Stimulated activated memory B cell treated with anti-CD40 and anti-IgM and Interleukin-4, amounts not matched to agents 10 μg/mL and 1 μg/mL and 100 μg/mL, for 72 hours (primary cell): ENCODE measurements at regions not wholly inside any gene's neighbourhood (a gene's known extent, or its start where the extent isn't known, plus 50 kb on each side); places are given as distances from the start of the nearest gene placed in this dataset.

Experiments
- ATAC-seq: fragments of 150-1000 bp; cut with Tn5 transposase; 2 replicates; pipeline ENCODE4 v1.10.0; 2021
- H3K27ac Mint-ChIP-seq: one replicate; pipeline ENCODE4 v1.8.0; 2022; ENCODE audit warnings: mild to moderate bottlenecking, mixed read lengths
- H3K27me3 Mint-ChIP-seq: one replicate; pipeline ENCODE4 v1.8.0; 2022; ENCODE audit warnings: mixed read lengths
- H3K36me3 Mint-ChIP-seq: one replicate; pipeline ENCODE4 v1.8.0; 2022; ENCODE audit warnings: mixed read lengths
- H3K4me1 Mint-ChIP-seq: one replicate; pipeline ENCODE4 v1.8.0; 2022; ENCODE audit warnings: mixed read lengths
- H3K4me3 Mint-ChIP-seq: one replicate; pipeline ENCODE4 v1.8.0; 2022; ENCODE audit warnings: mild to moderate bottlenecking, moderate library complexity, mixed read lengths
- H3K9me3 Mint-ChIP-seq: one replicate; pipeline ENCODE4 v1.8.0; 2022; ENCODE audit warnings: mixed read lengths

DNA sequence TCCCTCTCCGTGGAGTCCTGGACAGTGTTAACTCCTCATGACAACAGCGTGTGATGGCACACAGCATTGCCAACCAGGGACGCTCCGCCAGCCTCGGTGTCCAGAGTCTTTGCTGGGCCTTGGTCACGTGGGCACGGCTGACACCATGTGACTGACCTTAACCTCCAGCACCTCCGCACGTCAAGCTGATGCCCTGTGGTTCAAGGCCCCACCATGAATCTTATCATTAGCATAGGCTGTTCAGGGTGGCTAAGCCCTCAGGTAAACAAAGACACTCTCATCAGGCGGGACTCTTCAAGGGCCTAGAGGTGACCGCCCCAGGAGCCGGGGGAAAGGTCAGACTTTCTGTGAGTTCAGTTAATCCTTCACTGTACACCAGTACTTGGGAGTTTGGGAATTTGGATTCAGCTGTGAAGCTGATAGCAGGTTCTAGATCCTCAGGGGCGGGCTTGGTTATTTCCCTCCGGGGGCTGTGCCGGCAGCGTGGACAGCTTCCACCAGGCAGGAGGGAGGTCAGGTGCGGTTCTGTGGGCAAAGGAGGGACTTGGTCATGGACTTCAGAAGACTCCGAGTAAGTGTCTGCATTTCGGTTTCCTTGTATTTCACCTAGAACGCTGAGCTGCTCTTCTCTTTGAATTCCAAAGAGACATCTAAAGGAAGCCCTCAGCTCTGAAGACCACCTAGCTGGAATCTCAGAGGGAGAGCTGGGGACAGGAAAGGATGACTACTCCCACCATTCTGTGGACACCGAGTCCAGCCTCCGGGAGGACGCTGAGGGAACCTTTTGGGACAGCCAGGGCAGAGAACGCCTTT, 195.5 kb upstream of the CIBAR2 start:
- Mint-ChIP-seq H3K27me3 (peaks cover 21% of the 10 kb centered on the region), H3K9me3 (no peaks in the 10 kb centered on the region), H3K36me3 (no peaks in the 10 kb centered on the region), H3K4me1 (peaks cover 78% of the 10 kb centered on the region), H3K27ac (no peak overlapping the region), H3K4me3 (no peak overlapping the region)
- ATAC-seq, result no peak

DNA sequence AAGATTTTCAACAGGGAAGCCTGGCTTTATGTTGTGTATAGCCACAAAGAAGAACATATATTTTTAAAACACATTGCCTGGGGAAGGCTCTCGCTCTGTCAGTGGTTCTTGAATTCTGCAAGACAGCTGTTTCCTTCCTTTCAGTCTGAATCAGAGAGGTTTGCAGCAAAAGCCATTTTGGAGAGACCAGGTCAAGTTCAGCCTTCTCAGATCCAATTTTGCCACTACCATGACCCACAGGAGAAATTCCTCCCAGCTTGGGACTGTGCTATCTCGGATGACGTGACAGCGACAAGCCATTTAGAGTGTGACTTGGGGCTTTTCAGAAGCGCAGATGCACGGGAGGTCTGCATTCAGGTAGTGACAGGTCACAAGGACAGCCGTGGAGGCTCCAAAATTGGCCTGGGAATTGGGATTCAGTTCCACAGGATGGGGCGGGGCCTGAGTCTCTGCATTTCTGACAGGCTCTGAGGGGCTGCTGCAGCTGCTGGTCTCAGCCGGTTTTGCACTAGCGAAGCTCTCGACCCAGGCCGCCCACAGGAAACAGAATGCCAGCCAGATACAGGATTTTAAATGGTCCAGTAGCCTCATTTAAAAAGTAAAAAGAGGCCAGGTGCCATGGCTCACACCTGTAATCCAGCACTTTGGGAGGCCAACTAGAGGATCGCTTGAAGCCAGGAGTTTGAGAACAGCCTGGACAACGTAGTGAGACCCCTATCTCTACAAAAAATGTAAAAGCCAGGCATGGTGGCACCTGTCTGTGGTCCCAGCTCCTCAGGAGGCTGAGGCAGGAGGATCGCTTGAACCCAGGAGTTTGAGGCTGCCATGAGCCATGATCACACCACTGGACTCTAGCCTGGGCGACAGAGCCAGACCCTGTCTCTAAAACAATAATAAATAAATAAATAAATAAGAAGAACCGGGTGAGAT, 196.6 kb upstream of the CIBAR2 start:
- H3K4me3 Mint-ChIP-seq, result peak overlapping the region; percentile 5
- H3K27ac Mint-ChIP-seq, result peak overlapping the region; percentile 81
- no peaks in the 10 kb centered on the region for H3K36me3 Mint-ChIP-seq
- H3K9me3 Mint-ChIP-seq, result no peaks in the 10 kb centered on the region
- peaks cover 71% of the 10 kb centered on the region for H3K4me1 Mint-ChIP-seq
- no peak for ATAC-seq
- peaks cover 13% of the 10 kb centered on the region for H3K27me3 Mint-ChIP-seq

DNA sequence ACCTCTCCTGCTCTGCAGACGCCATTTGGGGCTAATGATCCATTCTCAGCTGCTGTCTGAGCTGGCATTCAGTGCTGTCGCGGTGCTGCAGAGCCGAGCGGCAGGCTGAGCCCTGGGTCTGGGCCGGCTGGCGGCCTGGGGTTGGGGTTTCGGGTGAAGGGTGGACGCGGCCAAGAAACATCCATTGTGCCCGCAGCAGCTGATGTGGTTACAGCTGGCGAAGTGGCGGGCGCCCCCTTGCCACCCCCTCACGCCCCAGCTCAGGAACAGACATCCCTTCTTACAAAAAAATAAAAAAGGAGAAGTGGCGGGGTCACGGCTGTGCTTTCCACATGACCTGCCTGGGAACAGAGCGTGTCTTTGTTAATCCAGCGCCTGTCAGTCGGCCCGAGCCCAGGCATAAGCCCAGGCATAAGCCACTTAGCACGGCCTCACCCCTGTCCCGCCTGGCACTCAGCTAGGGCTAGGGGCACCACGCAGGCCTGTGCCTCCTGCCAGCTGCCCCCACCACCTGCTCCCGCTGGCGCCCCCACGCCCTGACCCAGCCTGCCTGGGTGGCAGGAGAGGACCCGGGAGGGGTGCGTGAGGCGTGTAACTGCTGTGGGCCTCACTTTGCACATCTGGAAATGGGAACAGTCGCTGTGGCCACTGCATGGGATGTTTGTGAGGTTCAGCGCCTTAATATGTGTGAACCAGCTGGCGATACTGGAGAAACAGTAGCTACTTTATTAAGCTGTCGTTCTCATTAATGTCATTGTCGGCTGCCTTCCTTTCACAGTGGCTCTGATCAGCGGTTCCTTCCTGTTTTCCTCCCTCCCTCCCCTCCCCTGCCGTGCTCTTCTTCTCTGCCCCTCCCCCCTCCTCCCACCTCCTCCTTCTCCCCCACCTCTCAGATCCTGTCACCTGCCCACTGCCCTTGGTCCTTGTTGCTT, 197.7 kb upstream of the CIBAR2 start:
- H3K36me3 Mint-ChIP-seq, result no peaks in the 10 kb centered on the region
- peak overlapping the region; percentile 81 for H3K27ac Mint-ChIP-seq
- H3K4me1 Mint-ChIP-seq, result peaks cover 67% of the 10 kb centered on the region
- peak; percentile 75 for ATAC-seq
- H3K9me3 Mint-ChIP-seq, result no peaks in the 10 kb centered on the region
- peak overlapping the region; percentile 68 for H3K4me3 Mint-ChIP-seq
- peaks cover 13% of the 10 kb centered on the region for H3K27me3 Mint-ChIP-seq

DNA sequence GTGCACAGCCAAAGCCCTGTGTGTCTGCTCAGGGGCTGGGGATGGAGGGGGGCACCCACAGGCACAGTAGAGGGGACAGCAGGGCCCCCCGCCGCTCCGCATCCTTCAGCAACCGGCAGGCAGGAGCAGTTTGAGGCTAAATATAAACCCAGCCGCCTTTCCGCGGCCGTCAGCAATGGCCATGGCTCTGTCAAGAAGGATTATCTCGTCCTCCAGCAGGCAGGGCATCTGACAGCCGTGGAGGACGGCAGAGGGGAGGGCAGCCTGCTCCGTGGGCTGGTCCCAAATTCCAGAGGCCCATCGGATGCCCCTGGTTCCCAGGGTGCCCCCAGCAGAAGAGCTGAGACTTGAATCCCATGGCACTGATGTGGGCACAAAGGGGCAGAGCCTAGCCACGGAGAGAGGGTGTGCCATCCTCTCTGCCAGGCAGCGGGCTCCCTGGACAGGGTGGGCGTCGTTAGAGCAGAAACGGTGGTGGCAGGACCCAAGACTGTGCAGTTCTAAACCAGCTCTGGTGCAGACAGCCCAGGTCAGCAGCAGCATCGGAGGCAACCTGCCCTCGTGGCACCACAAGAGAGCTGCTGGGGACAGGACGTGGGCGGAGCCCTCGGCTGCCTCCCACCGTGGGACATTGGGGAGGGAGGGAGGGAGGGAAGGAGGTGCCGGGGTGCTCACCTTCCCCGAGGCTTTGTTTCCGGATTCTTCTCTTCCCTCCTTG, 198.8 kb upstream of the CIBAR2 start:
- Mint-ChIP-seq H3K9me3 (no peaks in the 10 kb centered on the region), H3K27ac (peak overlapping the region; percentile 81), H3K4me1 (peaks cover 59% of the 10 kb centered on the region), H3K27me3 (peaks cover 13% of the 10 kb centered on the region), H3K4me3 (no peak overlapping the region), H3K36me3 (no peaks in the 10 kb centered on the region)
- no peak for ATAC-seq

DNA sequence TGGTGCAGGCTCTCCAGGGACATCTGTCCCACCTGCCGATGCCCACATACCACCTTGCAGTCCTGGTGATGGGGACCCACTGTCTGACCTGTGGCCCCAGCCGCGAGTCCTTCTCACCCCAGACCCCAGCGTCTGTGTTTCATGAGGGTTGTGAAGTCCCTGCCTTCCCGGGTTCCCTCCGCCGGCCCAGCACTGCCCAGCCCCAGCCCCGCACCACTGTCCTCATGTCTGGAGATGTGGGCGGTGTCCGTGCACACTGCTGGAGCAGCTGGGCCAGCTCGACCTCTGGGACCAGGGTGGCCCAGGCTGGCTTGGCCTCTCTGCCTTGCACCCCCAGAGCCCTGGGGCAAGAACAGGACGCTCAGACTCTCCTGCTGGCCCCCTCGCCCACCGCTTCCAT, 199.5 kb upstream of the CIBAR2 start:
- Mint-ChIP-seq H3K36me3 (no peaks in the 10 kb centered on the region), H3K27me3 (peaks cover 13% of the 10 kb centered on the region), H3K4me1 (peaks cover 58% of the 10 kb centered on the region), H3K27ac (no peak overlapping the region), H3K9me3 (no peaks in the 10 kb centered on the region), H3K4me3 (no peak overlapping the region)
- ATAC-seq, result no peak

DNA sequence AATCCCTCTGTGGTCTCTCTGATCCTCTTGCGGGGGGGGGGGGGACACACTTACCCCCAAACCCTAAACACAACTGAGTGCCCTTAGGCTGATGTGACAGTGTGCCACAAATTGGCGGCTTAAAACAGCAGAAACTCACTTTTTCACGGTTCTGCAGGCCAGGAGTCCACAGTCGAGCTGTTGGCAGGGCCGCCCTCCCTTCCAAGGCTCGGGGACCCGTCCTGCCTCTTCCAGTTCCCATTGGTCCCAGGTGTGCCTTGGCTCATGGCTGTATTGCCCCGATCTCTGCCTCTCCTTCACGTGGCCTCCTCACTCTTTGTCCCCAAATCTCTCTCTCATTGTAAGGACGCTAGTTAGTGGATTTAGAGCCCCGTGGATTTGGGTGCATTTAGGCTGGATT, 199.9 kb upstream of the CIBAR2 start:
- Mint-ChIP-seq H3K36me3 (no peaks in the 10 kb centered on the region), H3K4me3 (no peak overlapping the region), H3K9me3 (no peaks in the 10 kb centered on the region), H3K27ac (no peak overlapping the region), H3K4me1 (peaks cover 57% of the 10 kb centered on the region), H3K27me3 (peaks cover 13% of the 10 kb centered on the region)
- no peak for ATAC-seq

DNA sequence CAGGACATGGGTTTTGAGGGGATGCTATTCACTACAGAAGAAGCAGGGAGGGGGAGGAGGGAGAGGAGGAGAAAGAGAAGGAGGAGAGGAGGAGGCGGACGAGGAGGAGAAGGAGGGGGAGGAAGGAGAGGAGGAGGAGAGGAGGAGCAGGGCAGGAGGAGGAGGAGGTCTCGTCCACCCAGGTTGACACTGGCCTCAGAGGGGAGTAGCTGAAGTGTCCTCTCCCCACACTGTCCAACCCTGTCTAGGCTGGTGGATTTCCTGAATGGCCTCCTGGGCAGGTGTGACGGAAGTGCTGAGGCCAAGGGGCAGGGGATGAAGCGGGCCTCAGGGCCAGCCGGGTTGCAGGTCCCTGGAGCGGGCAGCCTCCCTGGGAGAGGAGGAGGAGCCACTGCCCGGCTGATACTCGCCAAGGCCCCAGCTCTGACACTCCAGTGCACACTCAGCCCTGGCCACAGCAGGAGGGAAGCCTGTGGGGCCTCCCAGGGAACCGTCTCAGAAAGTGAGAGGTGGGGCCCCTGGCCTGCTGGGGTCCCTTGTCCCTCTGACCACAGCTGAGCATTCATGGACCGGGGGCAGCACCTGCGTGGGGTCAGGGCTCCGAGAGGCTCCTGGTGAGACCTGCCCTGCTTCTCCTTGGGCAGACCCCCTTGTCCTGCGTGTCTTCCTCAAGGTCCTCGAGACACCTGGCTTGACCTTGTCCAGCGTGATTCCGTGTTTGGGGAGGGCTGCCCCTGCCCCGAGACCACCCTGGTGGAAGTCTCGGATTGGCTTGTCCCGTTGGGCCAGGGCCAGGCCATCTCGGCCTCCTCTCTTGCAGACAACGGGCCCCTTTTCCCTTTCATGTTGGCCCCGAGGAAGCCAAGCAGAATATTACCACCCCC, 200.6 kb upstream of the CIBAR2 start:
- no peak overlapping the region for H3K4me3 Mint-ChIP-seq
- H3K4me1 Mint-ChIP-seq, result peaks cover 50% of the 10 kb centered on the region
- H3K9me3 Mint-ChIP-seq, result no peaks in the 10 kb centered on the region

DNA sequence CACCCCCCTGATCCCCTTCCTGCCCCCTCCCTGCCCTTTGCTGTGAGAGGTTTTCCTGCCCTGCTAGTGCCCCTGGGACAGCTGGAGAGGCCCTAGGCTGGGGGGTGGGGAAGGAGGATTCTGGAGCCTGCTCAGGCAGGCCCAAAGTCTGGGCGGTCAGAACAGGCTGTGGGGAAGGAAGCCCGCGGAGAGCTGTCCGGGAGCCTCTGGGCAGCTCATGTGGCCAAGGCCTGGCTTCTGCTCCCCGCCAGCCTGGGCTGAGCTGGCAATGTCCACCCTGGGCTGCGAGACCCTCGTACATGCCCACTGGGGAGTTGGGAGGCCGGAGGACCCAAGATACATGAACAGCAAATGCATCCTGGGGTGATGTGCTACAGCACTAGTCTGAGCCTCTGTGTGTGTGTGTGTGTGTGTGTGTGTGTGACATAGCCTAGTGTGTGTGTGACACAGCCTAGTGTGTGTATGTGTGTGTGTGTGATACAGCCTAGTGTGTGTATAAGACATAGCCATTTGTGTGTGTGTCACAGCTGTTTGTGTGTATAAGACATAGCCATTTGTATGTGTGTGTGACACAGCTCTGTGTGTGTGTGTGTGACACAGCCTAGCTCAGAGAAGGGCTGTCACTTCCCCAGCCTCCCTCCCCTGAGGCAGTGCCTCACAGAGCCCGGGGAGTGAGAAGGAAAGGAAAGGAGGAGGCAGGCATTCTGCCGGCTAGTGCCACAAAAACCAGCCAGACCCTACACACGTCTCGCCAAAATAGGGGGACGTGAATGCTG, 201.4 kb upstream of the CIBAR2 start:
- H3K4me1 Mint-ChIP-seq, result peaks cover 43% of the 10 kb centered on the region
- H3K4me3 Mint-ChIP-seq, result no peak overlapping the region
- no peak overlapping the region for H3K27ac Mint-ChIP-seq
- no peak for ATAC-seq
- H3K27me3 Mint-ChIP-seq, result peaks cover 13% of the 10 kb centered on the region
- H3K36me3 Mint-ChIP-seq, result no peaks in the 10 kb centered on the region
- no peaks in the 10 kb centered on the region for H3K9me3 Mint-ChIP-seq

More for the DNA sequence above, 200.6 kb upstream of the CIBAR2 start:
- no peak for ATAC-seq
- H3K27ac Mint-ChIP-seq, result no peak overlapping the region
- no peaks in the 10 kb centered on the region for H3K36me3 Mint-ChIP-seq
- H3K27me3 Mint-ChIP-seq, result peaks cover 13% of the 10 kb centered on the region

DNA sequence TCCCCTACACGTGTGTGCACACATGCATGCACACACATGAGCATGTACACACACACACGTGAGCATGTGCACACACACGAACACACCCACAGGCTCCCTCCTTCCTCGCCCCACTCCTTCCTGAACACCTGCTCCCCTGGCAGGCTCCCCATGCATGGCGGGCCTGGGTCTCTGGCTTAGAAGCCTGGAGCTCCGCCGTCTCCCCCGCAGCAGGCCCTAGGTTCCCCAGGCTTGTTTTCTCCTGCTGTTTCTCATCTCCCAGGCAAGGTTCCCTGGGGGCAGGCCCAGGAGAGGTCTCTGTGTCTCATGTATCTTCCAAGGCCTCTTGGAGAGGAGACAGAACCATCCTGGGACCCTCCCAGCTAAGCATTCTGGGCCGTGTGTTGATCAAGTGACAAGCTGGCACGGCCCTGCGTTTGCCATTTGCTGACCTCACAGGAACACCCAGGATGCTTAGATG, 202.3 kb upstream of the CIBAR2 start:
- Mint-ChIP-seq H3K4me1 (peaks cover 34% of the 10 kb centered on the region), H3K9me3 (no peaks in the 10 kb centered on the region), H3K36me3 (no peaks in the 10 kb centered on the region), H3K4me3 (no peak overlapping the region), H3K27ac (no peak overlapping the region), H3K27me3 (peaks cover 13% of the 10 kb centered on the region)
- ATAC-seq, result no peak

DNA sequence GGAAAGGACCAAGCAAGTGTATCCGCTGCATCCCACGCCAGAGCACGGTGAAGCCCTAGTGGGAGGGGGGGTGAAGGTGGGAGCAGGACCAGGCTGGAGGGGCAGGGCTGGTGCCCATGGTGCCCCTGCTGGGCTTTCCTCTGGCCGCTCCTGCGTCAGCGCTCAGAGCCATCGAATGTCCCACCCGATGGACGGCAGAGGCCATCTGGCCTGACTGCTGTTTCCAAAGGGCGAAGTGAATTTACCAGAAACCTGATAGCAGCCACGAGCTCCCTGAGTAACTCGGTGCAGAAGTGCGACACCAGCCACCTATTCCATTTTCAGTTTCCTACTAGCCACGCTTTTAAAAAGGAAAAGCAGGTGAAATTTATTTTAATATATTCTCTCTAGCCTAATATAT, 203.6 kb upstream of the CIBAR2 start:
- H3K9me3 Mint-ChIP-seq, result no peaks in the 10 kb centered on the region
- ATAC-seq, result no peak
- H3K4me3 Mint-ChIP-seq, result no peak overlapping the region
- peaks cover 13% of the 10 kb centered on the region for H3K27me3 Mint-ChIP-seq
- peaks cover 21% of the 10 kb centered on the region for H3K4me1 Mint-ChIP-seq
- no peaks in the 10 kb centered on the region for H3K36me3 Mint-ChIP-seq
- H3K27ac Mint-ChIP-seq, result no peak overlapping the region

DNA sequence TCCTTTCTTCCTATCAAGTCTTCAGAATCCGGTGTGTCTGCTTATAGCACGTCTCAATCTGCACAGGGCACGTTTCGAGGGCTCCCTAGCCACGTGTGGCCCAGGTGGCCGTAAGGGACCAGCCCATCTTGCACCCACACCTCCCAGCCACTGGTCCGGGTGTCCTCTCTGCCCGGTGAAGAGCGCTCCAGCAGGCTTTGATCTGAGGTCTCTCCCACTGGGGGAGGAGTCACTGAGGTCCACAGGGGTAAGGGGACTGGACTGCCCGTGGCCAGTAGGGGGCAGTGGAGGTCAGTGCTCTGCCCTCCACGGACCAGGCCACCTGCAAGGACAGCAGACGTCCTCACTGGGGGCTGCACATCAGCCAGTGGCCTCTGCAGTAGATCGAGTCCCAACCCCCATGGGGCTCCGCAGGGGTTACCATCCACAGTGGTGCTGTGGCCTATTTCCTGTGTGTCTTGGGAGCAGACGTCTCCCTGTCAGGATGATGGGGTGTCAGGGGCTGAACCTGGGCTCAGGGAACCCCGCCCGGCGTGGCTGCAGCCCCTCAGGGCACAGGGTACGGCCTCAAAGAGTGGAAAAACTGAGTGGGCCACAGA, 204.1 kb upstream of the CIBAR2 start:
- Mint-ChIP-seq H3K36me3 (no peaks in the 10 kb centered on the region), H3K27ac (no peak overlapping the region), H3K4me3 (no peak overlapping the region), H3K27me3 (peaks cover 13% of the 10 kb centered on the region), H3K9me3 (no peaks in the 10 kb centered on the region), H3K4me1 (peaks cover 15% of the 10 kb centered on the region)
- ATAC-seq, result peak; percentile 52

DNA sequence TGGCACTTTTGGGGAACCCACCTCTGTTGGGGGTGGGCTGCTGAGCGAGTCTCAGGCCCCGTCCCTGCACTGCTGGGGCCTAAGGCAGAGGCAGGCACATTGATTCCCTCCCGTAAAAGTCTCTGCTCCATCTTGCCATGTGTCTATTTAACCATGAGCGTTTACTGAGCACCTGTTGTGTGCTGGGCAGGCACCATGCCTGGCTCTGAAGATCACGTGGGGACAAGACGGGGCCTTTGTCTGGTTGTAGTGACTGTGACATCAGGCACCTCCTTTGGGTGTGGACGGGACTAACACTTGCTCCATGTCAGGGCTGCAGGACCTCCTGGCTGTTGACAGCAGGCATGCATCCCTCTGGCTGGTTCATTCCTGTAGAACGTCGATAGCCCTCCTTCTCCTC, 204.7 kb upstream of the CIBAR2 start:
- ATAC-seq, result no peak
- H3K27ac Mint-ChIP-seq, result no peak overlapping the region
- H3K9me3 Mint-ChIP-seq, result no peaks in the 10 kb centered on the region
- H3K4me3 Mint-ChIP-seq, result no peak overlapping the region
- H3K4me1 Mint-ChIP-seq, result peaks cover 12% of the 10 kb centered on the region
- peaks cover 9% of the 10 kb centered on the region for H3K27me3 Mint-ChIP-seq
- no peaks in the 10 kb centered on the region for H3K36me3 Mint-ChIP-seq

DNA sequence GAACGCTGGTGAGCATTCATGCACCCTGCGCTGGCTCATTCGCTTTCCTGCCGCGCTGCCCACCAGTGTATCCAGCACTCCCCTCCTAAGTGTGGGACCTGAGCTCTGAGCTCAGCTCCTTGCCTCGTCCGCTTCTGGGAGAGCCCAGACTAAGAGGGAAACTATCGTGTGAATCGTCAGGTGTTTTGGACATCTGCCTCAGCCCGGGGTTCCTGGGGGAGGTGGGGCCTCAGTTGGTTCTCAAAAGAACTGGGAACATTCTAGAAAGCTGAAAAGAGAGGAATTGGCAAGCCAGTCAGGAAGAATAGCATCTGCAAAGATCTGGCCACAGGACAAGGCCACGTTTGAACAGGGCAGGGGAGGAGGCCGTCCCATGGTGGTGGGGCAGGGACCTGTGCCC, 205.4 kb upstream of the CIBAR2 start:
- no peak for ATAC-seq
- peaks cover 1% of the 10 kb centered on the region for H3K27me3 Mint-ChIP-seq
- H3K4me3 Mint-ChIP-seq, result no peak overlapping the region
- H3K9me3 Mint-ChIP-seq, result no peaks in the 10 kb centered on the region
- H3K36me3 Mint-ChIP-seq, result no peaks in the 10 kb centered on the region
- H3K27ac Mint-ChIP-seq, result no peak overlapping the region
- H3K4me1 Mint-ChIP-seq, result peaks cover 5% of the 10 kb centered on the region
